Psoas muscle (tissue), 7 donors: ENCODE measurements at regions not wholly inside any gene's neighbourhood (a gene's known extent, or its start where the extent isn't known, plus 50 kb on each side); places are given as distances from the start of the nearest gene placed in this dataset.

Experiments used
- ATAC-seq, 4 donors: fragments of 200-7000 bp; cut with Tn5 transposase; one replicate each; pipeline ENCODE4 v1.9.1; 2020; ENCODE audit warnings: moderate library complexity in 3 of 4, mild to moderate bottlenecking in 2 of 4
- DNase-seq, 2 donors: peaks; one replicate each; pipeline ENCODE4 v3.0.0-alpha.2; 2020
- H3K27ac ChIP-seq: fragments of 200-600 bp; one replicate; pipeline ENCODE4 v1.8.0; 2022
- H3K27me3 ChIP-seq, 3 donors: fragments of 200-600 bp in 1 of 3; one replicate each; pipeline versions ENCODE4 v1.6.1 to v1.8.0; 2013 to 2022; ENCODE audit warnings: low read length in 2 of 3, mild to moderate bottlenecking in 2 of 3, moderate library complexity in 1 of 3; ENCODE audit not compliant: insufficient read depth in 3 of 3
- H3K36me3 ChIP-seq, 2 donors: fragments of 200-600 bp in 1 of 2; one replicate each; pipeline versions ENCODE4 v1.6.1 to v1.8.0; 2013 to 2022; ENCODE audit warnings: low read depth in 1 of 2, mild to moderate bottlenecking in 1 of 2, moderate library complexity in 1 of 2; ENCODE audit not compliant: insufficient read depth in 1 of 2
- H3K4me1 ChIP-seq: fragments of 200-600 bp; one replicate; pipeline ENCODE4 v1.8.0; 2022
- H3K4me3 ChIP-seq: fragments of 200-600 bp; one replicate; pipeline ENCODE4 v1.8.0; 2022; ENCODE audit warnings: mild to moderate bottlenecking
- H3K9me3 ChIP-seq: fragments of 200-600 bp; one replicate; pipeline ENCODE4 v1.8.0; 2022
- WGBS, 3 donors: extraction: QIAGEN DNeasy Blood & Tissue Kit; methylation state at CpG; one replicate each; pipeline versions ENCODE4 v1.1.6 to v1.1.7; 2013; 5-methylcytosine and 5-hydroxymethylcytosine counted together
- intact Hi-C, 2 donors: fragments of 100-400 bp; cut with DNase I; formaldehyde crosslinking; loops; one replicate each; pipeline versions ENCODE4 v1.11.0 to v1.14.2; 2022
- TF ChIP-seq, protein P1 (sequence below): fragments of 200-600 bp; IDR thresholded peaks from one replicate; pipeline ENCODE4 v1.8.0; 2022; ENCODE audit warnings: antibody characterized with exemption
- donor health status: healthy with polysubstance abuse.
- donor health status: DM: no; HTN: no; CAD: no; lungs with moderate emphysema.
- donor health status: Bipolar disorder and iron deficiency.
- donor health status: healthy.
- donor health status: DM: yes; HTN: yes; CAD: no.
- donor health status: DM: no; HTN: no; CAD: no.
- donor health status: DM: yes; HTN: yes; CAD: no.

DNA sequence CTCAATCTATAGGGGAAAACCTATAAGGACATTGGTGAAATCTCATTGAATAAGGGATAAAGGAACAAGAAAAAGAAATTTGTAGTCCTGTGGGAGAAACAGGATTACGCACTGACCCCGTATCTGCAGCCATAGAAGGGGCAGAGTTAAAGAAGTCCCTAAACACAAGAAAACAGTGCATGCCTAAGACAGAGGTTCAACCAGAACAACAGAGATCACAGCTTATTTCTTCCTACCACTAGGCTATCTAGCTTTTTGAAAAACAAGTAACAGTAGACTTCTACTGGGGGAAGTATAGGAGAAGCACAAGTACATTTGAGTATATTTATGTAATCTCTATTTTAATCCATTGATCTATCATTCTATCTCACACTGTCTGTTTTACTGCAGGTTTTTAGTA is 485.2 kb upstream of the REG3G start:
- WGBS, 3 donors, result 34 to 57% (median 54%) methylated on average over 2 of the region's 2 CpGs
- Histone ChIP-seq H3K27ac (no peak overlapping the region), H3K9me3 (no peaks in the 10 kb centered on the region), H3K36me3 (no peaks in the 10 kb centered on the region), H3K4me1 (no peaks in the 10 kb centered on the region), H3K27me3 (no peaks in the 10 kb centered on the region), H3K4me3 (no peak overlapping the region)
- intact Hi-C loops, result no loop called here
- no peak for ATAC-seq
- TF ChIP-seq, protein P1, sequence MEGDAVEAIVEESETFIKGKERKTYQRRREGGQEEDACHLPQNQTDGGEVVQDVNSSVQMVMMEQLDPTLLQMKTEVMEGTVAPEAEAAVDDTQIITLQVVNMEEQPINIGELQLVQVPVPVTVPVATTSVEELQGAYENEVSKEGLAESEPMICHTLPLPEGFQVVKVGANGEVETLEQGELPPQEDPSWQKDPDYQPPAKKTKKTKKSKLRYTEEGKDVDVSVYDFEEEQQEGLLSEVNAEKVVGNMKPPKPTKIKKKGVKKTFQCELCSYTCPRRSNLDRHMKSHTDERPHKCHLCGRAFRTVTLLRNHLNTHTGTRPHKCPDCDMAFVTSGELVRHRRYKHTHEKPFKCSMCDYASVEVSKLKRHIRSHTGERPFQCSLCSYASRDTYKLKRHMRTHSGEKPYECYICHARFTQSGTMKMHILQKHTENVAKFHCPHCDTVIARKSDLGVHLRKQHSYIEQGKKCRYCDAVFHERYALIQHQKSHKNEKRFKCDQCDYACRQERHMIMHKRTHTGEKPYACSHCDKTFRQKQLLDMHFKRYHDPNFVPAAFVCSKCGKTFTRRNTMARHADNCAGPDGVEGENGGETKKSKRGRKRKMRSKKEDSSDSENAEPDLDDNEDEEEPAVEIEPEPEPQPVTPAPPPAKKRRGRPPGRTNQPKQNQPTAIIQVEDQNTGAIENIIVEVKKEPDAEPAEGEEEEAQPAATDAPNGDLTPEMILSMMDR, result no peak
- no peak for DNase-seq

DNA sequence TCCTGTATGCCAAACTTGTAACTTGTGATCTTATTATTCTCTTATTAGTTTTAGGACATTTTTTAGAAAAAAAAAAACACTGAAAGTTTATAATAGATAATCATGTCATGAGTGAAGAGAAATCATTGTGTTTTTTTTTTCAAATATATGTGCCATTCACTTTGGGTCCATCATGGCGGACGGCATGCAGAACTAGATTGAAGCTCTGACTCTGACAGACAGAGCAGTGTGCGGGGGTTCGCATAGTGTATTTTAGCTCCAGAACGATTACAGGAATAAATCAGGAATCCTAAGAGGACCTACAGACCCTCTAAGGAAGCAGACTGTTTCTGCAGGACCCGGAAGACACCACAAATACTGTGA is 484.4 kb upstream of the REG3G start:
- TF ChIP-seq, protein P1, result no peak
- WGBS, 3 donors, result 85 to 89% (median 88%) methylated on average over 6 of the region's 6 CpGs
- intact Hi-C loops, result no loop called here

DNA sequence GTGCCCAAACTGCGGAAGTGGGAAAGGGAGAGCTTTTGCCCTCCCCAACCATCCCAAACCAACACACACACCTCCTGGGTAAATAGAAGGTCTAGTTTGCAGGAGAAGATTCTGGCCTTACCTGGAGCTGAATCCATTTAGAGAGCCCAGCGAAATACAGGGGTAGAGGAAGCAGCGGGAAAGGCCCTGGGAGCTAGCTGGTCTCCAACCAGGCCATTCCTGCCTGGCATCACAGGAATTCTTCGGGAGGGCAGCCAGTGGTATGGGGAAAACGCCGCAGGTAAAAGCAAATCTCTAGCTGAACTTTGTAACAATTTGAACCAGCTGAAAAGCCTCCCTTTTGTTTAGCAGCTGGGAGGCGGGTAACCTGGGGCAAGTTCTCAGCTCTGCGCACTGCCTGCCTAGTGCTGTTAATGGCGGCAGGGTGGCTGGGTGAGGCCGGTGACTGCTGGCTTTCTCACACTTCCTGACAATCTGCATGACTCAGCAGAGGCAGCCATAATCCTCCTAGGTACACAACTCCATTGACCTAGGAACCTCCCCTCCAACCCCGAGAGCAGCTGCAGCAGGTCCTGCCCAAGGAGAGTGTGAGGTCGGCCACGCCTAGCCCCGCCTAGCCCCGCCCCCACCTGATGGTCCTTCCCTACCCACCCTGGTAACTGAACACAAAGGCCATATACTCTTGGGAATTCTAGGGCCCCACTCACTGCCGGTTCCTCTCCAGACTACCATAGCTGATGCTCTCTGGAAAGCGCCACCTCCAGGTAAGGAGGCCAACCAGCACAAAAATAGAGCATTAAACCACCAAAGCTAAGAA is 483.8 kb upstream of the REG3G start:
- Histone ChIP-seq H3K27ac (no peak overlapping the region), H3K4me3 (no peak overlapping the region), H3K36me3 (no peaks in the 10 kb centered on the region), H3K4me1 (no peaks in the 10 kb centered on the region), H3K9me3 (no peaks in the 10 kb centered on the region), H3K27me3 (no peaks in the 10 kb centered on the region)
- DNase-seq (no peak), ATAC-seq (no peak)
- TF ChIP-seq, protein P1, result no peak
- intact Hi-C loops, result no loop called here
- 85 to 92% (median 88%) methylated on average over 17 of the region's 17 CpGs for WGBS, 3 donors

More for the DNA sequence above, 484.4 kb upstream of the REG3G start:
- Histone ChIP-seq H3K27me3 (no peaks in the 10 kb centered on the region), H3K9me3 (no peaks in the 10 kb centered on the region), H3K36me3 (no peaks in the 10 kb centered on the region), H3K4me1 (no peaks in the 10 kb centered on the region), H3K4me3 (no peak overlapping the region), H3K27ac (no peak overlapping the region)
- DNase-seq (no peak), ATAC-seq (no peak)

DNA sequence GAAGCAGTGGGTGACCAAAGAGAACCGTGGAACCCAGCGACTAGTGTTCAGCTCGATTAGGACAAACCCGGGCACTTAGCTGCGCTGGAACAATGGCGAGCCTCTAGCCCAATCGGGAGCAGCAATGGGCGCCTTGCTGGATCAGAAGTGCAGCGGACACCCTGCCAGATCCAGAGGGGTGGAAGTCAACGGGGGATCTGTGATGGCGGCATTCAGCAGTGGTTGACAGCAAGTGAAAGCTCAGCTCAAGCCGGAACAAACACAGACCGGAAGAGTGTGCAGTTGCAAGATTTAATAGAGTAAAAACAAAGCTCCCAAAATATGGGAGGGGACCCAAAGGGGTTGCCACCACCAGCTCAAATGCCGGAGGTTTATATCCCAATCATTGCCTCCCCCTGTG is 478.7 kb upstream of the REG3G start:
- DNase-seq (peak in 1 of 2 donors; percentile 35), ATAC-seq (no peak)
- 90 to 94% (median 92%) methylated on average over 14 of the region's 14 CpGs for WGBS, 3 donors
- TF ChIP-seq, protein P1, result no peak
- Histone ChIP-seq H3K27me3 (no peaks in the 10 kb centered on the region), H3K4me3 (no peak overlapping the region), H3K4me1 (no peaks in the 10 kb centered on the region), H3K36me3 (no peaks in the 10 kb centered on the region), H3K27ac (no peak overlapping the region), H3K9me3 (no peaks in the 10 kb centered on the region)
- intact Hi-C loops, result no loop called here

DNA sequence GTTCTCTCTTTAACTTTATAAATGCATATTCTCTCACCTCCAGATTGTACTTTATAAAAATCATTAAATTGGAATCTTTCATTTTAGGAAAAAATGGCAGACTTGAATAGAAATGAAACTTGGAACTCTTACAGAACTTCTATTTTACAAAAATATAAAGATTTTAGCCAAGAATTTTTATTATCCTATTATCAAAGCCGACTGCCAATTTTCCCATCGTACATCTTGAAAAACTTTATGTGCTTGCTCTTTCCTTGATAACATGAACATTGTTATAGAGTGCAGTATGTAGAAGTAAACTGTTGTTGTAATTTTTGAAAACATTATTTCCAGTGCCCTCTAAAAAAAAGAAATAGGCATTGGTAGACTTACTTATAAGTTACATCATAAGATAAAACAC is 475.7 kb upstream of the REG3G start:
- Histone ChIP-seq H3K4me1 (no peaks in the 10 kb centered on the region), H3K27me3 (no peaks in the 10 kb centered on the region), H3K9me3 (no peaks in the 10 kb centered on the region), H3K27ac (no peak overlapping the region), H3K36me3 (no peaks in the 10 kb centered on the region), H3K4me3 (no peak overlapping the region)
- TF ChIP-seq, protein P1, result no peak
- DNase-seq (no peak), ATAC-seq (no peak)
- WGBS, 3 donors, result 70 to 83% (median 76%) methylated on average over 2 of the region's 2 CpGs
- intact Hi-C loops, result no loop called here
